HG02798 (cell line): ENCODE measurements at regions not wholly inside any gene's neighbourhood (a gene's known extent, or its start where the extent isn't known, plus 50 kb on each side); places are given as distances from the start of the nearest gene placed in this dataset.
"Not testable (repeated sequence)": the region's sequence is repeated elsewhere in the genome, so short reads cannot be mapped to it uniquely, and the experiment has no call there.

ENCODE experiments used
- ATAC-seq: cut with Tn5 transposase; IDR thresholded peaks from one replicate; pipeline ENCODE4 v1.9.1; 2021; ENCODE audit warnings: mild to moderate bottlenecking; ENCODE audit not compliant: unreplicated experiment, poor library complexity

GRCh38 chr12:114201794-114202193 is 204.2 kb downstream of the TBX5 start:
- ATAC-seq, result no peak

GRCh38 chr12:114194956-114195355 is 211.0 kb downstream of the TBX5 start:
- ATAC-seq, result no peak

DNA sequence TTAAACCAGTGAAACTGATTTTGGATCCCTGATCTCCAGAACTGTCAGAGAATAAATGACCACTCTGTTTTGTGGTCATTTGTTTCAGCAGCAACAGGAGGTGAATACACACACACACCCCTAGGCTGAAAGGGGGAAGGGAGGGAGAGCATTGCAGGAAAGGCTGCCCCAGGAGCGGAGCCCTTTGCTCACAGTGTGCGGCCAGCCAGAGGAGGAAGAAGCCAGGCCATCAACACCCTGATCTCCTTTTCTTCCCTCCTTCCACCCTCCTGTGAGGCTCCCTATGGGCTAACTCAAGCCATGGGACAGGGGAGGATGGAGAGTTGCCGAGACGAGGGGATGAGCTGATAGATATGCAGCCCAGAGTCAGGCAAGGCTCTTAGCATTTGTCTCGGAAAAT is 211.9 kb downstream of the TBX5 start:
- no peak for ATAC-seq

DNA sequence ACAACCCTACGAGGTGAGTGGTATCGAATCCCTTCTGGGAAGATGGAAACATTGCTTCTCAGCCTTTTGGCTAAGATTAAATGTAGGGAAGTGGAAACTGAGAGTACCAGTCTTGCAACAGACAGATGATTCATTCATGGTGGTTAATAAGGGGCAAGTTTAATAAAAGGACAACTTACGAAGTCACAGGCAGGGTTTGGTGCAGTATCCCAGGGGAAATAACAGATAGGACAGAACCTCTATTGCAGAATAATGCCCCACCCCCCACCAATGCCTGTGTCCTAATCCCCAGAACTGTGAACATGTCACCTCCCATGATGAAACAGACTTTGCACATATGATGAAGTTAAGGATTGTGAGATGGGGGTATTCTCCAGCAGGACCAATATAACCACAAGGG is 212.5 kb downstream of the TBX5 start:
- ATAC-seq, result no peak

GRCh38 chr12:114192549-114192948 is 213.4 kb downstream of the TBX5 start:
- ATAC-seq, result no peak

DNA sequence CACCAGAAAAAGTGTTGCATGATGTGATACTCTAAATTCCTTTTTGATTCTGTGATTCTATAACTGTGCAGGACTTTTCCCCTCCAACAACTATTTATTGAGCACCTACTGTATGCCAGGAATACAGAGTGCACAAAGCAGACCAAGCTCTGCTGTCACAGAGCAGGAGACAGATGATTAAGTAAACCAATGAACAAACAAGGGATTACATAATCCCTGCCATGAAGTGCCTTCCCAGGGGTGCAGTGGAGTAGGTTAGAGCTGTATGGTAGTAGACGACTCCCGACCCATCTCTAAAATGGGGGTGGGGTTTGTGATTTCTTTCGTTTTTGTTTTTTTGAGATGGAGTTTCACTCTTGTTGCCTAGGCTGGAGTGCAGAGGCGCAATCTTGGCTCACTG is 213.9 kb downstream of the TBX5 start:
- no peak for ATAC-seq

- ATAC-seq, result no peak
Measured at GRCh38 chr12:114191581-114191980, 214.4 kb downstream of the TBX5 start.

GRCh38 chr12:114190971-114191370 is 215.0 kb downstream of the TBX5 start:
- no peak for ATAC-seq

GRCh38 chr12:114189266-114189665 is 216.7 kb downstream of the TBX5 start:
- no peak for ATAC-seq

DNA sequence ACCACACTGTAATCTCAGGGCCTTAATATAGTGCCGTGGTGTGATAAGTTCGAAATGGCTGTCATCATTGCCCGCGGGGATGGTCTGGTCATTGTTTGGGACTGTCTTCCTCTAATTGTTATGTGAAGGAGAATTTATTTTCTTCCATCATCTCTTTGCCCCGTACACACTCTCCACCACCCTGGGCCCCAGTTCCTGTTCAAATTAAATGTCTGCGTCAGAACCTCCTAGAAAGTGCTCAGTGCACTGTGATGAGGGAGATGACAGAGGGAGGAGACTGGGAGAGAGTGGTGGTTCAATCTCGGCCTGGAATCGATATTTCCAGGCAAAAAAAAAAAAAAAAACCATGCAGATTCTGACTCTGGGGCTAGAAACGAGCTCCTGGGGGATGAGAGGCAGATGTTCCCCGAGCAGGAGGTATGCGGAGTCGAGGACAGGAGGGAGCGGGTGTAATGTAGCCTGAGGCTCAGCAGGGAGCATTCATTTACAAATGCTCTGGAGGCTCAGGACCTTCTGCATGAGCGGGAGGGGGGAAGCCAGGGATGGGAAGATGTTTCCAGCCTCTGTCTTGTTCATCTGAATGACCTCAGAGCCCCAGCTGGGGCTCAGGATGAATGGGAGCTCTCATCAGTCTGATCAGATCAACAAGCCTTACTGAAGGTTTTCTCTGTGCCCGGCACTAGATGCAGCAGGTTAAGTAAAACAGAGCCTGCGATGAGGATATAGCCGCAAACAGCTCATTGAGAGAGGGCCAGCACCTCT is 219.5 kb downstream of the TBX5 start:
- ATAC-seq, result no peak

- ATAC-seq, result no peak
Measured at GRCh38 chr12:114185036-114185435, 218.9 kb upstream of the RBM19 start.

DNA sequence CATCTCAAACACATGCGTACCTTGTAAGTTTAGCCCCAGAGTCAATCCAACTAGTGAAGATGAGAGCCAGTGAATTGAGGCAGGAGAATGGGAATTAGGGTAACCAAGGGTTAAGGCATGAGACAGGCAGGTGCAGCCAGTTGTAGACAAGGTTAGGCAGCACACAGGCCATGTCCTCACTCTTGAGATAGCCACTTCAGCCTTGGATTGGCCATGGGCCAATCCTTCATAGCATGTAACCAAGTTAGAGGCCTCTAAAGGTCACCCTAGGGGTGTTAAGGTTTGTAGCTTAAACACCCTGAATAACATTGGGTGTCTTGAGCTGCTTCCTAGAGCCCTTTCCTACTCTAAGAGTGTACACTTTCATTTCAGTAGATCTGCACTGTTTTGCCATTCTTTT is 208.2 kb upstream of the RBM19 start:
- no peak for ATAC-seq

- ATAC-seq, result no peak
Measured at GRCh38 chr12:114172135-114172534, 206.0 kb upstream of the RBM19 start.

DNA sequence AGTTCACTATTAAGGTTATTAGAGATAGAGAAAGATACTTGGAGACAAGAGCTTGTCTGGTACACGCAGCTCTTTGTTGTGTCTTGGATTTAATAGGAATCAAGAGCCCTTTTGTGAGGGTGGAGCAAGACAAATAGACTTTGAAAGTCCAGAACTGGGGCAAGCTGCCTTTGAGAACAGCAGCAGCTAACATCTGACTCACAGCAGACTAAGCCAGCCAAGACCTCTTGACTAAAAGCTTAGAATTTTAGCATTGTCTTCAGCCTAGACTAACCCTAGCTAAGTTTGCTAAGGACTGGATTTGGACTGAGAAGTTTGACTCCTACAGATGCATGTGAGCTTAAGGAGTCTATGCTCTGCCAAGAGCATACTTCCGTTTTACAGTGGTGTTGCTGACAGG is 201.9 kb upstream of the RBM19 start:
- ATAC-seq, result no peak

- ATAC-seq, result no peak
Measured at GRCh38 chr12:114167431-114167830, 201.3 kb upstream of the RBM19 start.

GRCh38 chr12:114166362-114166761 is 200.2 kb upstream of the RBM19 start:
- ATAC-seq, result no peak

- ATAC-seq, result no peak
Measured at GRCh38 chr12:114165921-114166320, 199.8 kb upstream of the RBM19 start.

- no peak for ATAC-seq
Measured at GRCh38 chr12:114164351-114164750, 198.2 kb upstream of the RBM19 start.

- ATAC-seq, result no peak
Measured at GRCh38 chr12:114163771-114164170, 197.6 kb upstream of the RBM19 start.

DNA sequence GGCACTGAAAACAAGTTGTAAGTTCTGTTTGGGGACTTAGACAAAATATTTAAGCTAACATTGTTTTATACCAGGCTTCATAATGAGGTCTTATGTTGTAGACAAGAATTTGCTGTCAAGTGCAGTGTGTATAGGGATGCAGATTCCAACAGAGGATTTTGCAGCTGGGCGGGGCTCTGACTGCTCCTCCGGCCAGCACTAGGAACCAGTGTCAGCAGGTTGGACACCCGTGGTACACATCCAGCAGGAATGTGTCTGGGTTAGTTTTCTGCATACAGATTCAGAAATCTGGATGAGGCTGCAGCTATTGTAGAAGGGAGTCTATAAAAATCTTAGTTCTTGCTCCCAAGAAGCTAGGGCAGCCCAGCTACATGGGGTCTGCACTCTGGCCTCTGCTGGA is 194.3 kb upstream of the RBM19 start:
- ATAC-seq, result no peak

GRCh38 chr12:114152890-114153289 is 186.8 kb upstream of the RBM19 start:
- no peak for ATAC-seq

GRCh38 chr12:114152066-114152465 is 185.9 kb upstream of the RBM19 start:
- ATAC-seq, result no peak

DNA sequence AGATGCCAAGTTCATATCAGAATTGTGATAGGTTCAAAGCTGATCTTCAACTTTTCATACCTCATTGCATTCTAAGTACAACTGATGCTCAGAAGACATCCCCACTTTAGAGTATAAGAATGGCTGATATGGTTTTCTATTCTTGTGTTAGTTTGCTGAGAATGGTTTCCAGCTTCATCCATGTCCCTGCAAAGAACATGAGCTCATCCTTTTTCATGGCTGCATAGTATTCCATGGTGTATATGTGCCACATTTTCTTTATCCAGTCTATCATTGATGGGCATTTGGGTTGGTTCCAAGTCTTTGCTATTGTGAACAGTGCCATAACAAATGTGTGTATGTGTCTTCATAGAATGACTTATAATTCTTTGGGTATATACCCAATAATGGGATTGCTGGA is 184.5 kb upstream of the RBM19 start:
- not testable (repeated sequence) for ATAC-seq
